Esophagus muscularis mucosa (tissue), 4 donors: ENCODE measurements at regions not wholly inside any gene's neighbourhood (a gene's known extent, or its start where the extent isn't known, plus 50 kb on each side); places are given as distances from the start of the nearest gene placed in this dataset.

Experiments used
- DNase-seq: peaks from one replicate; pipeline ENCODE4 v3.0.0-alpha.2; 2017; ENCODE audit errors: extremely low spot score
- H3K27ac ChIP-seq, 4 donors: fragments of 200-600 bp; sonication (generic); replicated peaks in 1 of 4; 1 replicate in 3 of 4; 2 replicates in 1 of 4; pipeline ENCODE4 v1.5.1; 2016 to 2019; ENCODE audit warnings: mild to moderate bottlenecking in 1 of 4
- H3K27me3 ChIP-seq, 4 donors: fragments of 200-600 bp; sonication (generic); one replicate each; pipeline versions ENCODE4 v1.5.1 to v1.6.0; 2016 to 2019
- H3K36me3 ChIP-seq, 4 donors: fragments of 200-600 bp; sonication (generic); one replicate each; pipeline ENCODE4 v1.5.1; 2016 to 2019
- H3K4me1 ChIP-seq, 4 donors: fragments of 200-600 bp; sonication (generic); one replicate each; pipeline ENCODE4 v1.5.1; 2016 to 2019
- H3K4me3 ChIP-seq, 4 donors: fragments of 200-600 bp; sonication (generic); 1 replicate in 2 of 4; 2 replicates in 2 of 4; pipeline ENCODE4 v1.5.1; 2016 to 2019; ENCODE audit warnings: mild to moderate bottlenecking in 4 of 4, moderate library complexity in 1 of 4
- H3K9me3 ChIP-seq, 4 donors: fragments of 200-600 bp; sonication (generic); 1 replicate in 3 of 4; 2 replicates in 1 of 4; pipeline ENCODE4 v1.5.1; 2016 to 2019
- EP300 ChIP-seq: sonication (generic); formaldehyde crosslinking; IDR thresholded peaks from one replicate; pipeline ENCODE4 v1.6.1; 2017; ENCODE audit warnings: antibody characterized with exemption
- POLR2A ChIP-seq: fragments of 450-650 bp; IDR thresholded peaks from one replicate; pipeline ENCODE4 v1.6.1; 2017; ENCODE audit warnings: antibody characterized with exemption, moderate library complexity, mild to moderate bottlenecking, low read depth
- POLR2AphosphoS5 ChIP-seq, 2 donors: sonication (generic); formaldehyde crosslinking; IDR thresholded peaks; one replicate each; pipeline ENCODE4 v1.6.1; 2017; ENCODE audit warnings: antibody characterized with exemption in 2 of 2
- WGBS: methylation state at CpG from one replicate; pipeline ENCODE4 v1.1.5; 2018; 5-methylcytosine and 5-hydroxymethylcytosine counted together
- intact Hi-C: fragments of 100-400 bp; cut with DNase I; formaldehyde crosslinking; loops from one replicate; pipeline ENCODE4 v1.15.1; 2023
- TF ChIP-seq, protein P1 (sequence below), 3 experiments: fragments of 200-600 bp in 2 of 3; fragments of 450-650 bp in 1 of 3; sonication (generic) in 2 of 3; IDR thresholded peaks; one replicate each; pipeline ENCODE4 v1.5.1; 2017 to 2019; ENCODE audit warnings: antibody characterized with exemption in 3 of 3, mild to moderate bottlenecking in 2 of 3, moderate library complexity in 1 of 3

DNA sequence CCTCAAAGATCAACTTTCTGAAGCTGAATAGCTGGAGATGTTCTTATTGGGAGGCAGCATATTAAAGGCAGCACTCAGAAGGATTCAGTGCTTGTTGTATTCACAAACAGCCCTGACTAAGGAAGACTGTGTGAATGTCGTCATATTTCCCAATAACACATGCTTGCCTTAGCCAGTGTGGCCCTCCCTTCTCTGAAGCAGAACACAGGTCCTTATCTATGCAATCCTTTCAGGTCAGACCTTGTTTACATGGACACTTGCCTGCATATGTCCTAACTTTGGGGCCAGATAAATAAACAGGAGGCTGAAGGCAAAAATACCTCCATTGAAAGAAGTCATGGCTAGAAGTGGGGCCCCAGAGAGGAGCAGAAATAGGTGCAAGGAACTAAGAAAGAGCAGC lies 97.2 kb downstream of the SLC4A3 start:
- Histone ChIP-seq H3K27ac (no peak overlapping the region), H3K9me3 (no peaks in the 10 kb centered on the region), H3K27me3 (no peaks in the 10 kb centered on the region), H3K4me3 (no peak overlapping the region), H3K4me1 (peaks cover 0 to 10% (median 0%) of the 10 kb centered on the region in 4 donors), H3K36me3 (no peaks in the 10 kb centered on the region)
- intact Hi-C loops = no loop called here
- TF ChIP-seq POLR2A (no peak), POLR2AphosphoS5 (IDR thresholded peaks at IDR 0.05) (no peak), EP300 (no peak)
- TF ChIP-seq, protein P1, sequence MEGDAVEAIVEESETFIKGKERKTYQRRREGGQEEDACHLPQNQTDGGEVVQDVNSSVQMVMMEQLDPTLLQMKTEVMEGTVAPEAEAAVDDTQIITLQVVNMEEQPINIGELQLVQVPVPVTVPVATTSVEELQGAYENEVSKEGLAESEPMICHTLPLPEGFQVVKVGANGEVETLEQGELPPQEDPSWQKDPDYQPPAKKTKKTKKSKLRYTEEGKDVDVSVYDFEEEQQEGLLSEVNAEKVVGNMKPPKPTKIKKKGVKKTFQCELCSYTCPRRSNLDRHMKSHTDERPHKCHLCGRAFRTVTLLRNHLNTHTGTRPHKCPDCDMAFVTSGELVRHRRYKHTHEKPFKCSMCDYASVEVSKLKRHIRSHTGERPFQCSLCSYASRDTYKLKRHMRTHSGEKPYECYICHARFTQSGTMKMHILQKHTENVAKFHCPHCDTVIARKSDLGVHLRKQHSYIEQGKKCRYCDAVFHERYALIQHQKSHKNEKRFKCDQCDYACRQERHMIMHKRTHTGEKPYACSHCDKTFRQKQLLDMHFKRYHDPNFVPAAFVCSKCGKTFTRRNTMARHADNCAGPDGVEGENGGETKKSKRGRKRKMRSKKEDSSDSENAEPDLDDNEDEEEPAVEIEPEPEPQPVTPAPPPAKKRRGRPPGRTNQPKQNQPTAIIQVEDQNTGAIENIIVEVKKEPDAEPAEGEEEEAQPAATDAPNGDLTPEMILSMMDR (IDR thresholded peaks at IDR 0.05) = no peak
- peak; percentile 34 for DNase-seq
- 43% methylated on average over 1 of the region's 1 CpG for WGBS

DNA sequence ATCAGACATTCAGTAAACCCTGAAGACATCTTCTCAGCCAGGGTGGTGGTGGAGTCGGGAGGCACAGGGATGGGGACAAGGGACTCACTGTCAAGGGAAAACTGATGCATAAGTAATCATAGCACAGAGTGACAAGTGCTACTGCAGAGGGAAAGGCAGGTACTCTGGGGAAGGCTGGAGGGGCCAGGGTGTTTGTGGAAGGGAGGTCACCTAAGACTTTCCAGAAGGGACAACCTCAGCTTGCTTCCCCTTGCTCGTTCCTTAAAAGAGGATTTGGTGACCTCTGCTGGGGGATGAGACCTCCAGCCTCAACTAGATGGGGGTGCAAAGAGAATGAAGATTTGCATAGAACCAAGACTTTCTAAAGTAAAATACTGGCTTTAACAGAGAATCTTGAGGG lies 99.5 kb downstream of the SLC4A3 start:
- Histone ChIP-seq H3K4me1 (peaks cover 0 to 10% (median 0%) of the 10 kb centered on the region in 4 donors), H3K36me3 (no peaks in the 10 kb centered on the region), H3K27me3 (no peaks in the 10 kb centered on the region), H3K4me3 (no peak overlapping the region), H3K9me3 (no peaks in the 10 kb centered on the region), H3K27ac (no peak overlapping the region)
- intact Hi-C loops = no loop called here
- TF ChIP-seq POLR2AphosphoS5 (IDR thresholded peaks at IDR 0.05) = no peak
- no peak for TF ChIP-seq EP300
- TF ChIP-seq POLR2A = no peak
- TF ChIP-seq, protein P1 (IDR thresholded peaks at IDR 0.05) = no peak
- WGBS = 92% methylated on average over 2 of the region's 2 CpGs
- DNase-seq = peak; percentile 72

DNA sequence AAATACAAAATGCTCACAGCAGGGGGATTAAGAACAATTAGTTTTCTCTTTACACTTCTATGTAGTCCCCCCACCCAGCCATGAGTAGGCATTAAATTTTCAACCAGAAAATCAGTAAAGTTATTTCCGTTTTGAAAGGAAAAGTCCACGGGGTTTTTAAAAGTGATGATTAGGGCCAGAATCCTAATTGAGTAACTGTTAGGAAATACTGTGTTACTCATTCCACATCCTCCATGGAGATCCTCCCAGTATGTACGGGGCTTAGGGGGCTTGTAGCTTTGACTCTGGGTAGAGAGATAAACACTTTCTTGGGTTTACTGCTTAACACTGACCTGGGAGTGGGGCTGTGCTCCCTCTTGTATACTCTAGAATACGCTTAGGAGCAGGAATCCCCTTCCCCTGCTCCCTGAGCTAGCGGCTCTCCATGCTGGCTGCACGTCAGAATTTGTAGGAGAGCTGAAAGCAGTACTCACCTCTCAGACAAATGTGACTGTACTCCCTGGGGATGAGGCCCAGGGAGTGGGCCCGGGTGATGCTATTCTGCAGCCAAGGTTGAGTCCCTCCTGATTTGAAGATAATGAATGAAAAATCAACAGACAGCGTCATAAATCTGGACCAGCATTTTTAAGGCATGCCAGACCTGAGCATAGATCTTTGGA lies 100.5 kb downstream of the SLC4A3 start:
- H3K4me1 ChIP-seq = peaks cover 0 to 10% (median 0%) of the 10 kb centered on the region in 4 donors
- DNase-seq = peak; percentile 90
- no peaks in the 10 kb centered on the region for H3K36me3 ChIP-seq
- intact Hi-C loops = no loop called here
- H3K9me3 ChIP-seq = no peaks in the 10 kb centered on the region
- H3K27ac ChIP-seq = peak overlapping the region in 1 of 4 donors; percentile 37
- no peaks in the 10 kb centered on the region for H3K27me3 ChIP-seq
- no peak overlapping the region for H3K4me3 ChIP-seq
- TF ChIP-seq POLR2A = no peak
- 73% methylated on average over 6 of the region's 8 CpGs for WGBS

DNA sequence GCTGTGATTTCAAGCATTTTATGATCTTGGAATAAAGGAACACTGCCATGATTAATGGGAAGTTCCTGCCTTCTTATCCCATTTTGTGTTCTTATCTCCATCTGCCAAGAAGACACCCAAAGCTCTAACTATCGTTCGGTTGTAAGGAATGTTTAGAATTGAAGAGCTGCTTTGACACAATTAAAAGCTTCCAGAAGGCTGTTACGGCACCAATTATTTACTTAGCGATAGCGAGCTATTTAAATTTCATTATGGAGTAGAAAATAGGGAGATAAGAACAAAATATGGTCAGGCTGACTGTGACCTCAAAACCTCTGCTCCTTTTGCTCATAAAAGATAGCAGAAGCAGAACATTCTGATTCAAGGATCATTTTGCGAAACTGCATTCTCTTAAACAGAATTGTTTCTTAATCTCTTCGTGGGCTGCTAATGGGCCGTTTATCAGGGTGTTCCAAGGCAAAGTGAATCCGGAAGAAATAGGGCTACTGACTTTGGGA lies 101.6 kb downstream of the SLC4A3 start:
- 51% methylated on average over 9 of the region's 9 CpGs for WGBS
- TF ChIP-seq, protein P1 (IDR thresholded peaks at IDR 0.05) = no peak
- TF ChIP-seq POLR2A = no peak
- no peak for TF ChIP-seq POLR2AphosphoS5 (IDR thresholded peaks at IDR 0.05)
- no peak for TF ChIP-seq EP300
- H3K4me3 ChIP-seq = no peak overlapping the region
- intact Hi-C loops = no loop called here
- no peaks in the 10 kb centered on the region for H3K36me3 ChIP-seq
- H3K27ac ChIP-seq = no peak overlapping the region
- DNase-seq = peak; percentile 17
- peaks cover 0 to 7% (median 0%) of the 10 kb centered on the region in 4 donors for H3K4me1 ChIP-seq
- no peaks in the 10 kb centered on the region for H3K9me3 ChIP-seq
- H3K27me3 ChIP-seq = peaks cover 0 to 8% (median 0%) of the 10 kb centered on the region in 4 donors

DNA sequence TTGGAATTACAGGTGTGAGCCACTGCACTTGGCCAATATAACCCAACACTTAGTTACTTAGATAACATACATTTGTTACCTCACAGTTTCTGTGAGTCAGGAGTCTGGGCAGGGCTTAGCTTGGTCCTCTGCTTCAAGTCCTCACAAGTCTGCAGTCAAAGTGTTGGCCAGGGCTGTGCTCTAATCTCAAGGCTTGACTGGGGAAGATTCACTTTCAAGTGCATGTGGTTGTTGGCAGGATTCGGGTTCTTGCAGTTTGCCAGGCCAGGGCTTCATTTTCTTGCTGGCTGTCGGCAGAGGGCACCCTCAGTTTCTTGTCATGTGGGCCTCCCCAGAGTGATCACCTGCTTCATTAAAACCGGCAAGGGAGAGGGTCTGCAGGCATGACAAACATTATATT lies 103.7 kb downstream of the SLC4A3 start:
- intact Hi-C loops = no loop called here
- 73% methylated on average over 3 of the region's 3 CpGs for WGBS
- DNase-seq = peak; percentile 57

More for the DNA sequence above, 103.7 kb downstream of the SLC4A3 start:
- H3K9me3 ChIP-seq = no peaks in the 10 kb centered on the region
- H3K36me3 ChIP-seq = no peaks in the 10 kb centered on the region
- no peaks in the 10 kb centered on the region for H3K4me1 ChIP-seq
- no peak for TF ChIP-seq POLR2A
- TF ChIP-seq POLR2AphosphoS5 (IDR thresholded peaks at IDR 0.05) = no peak
- TF ChIP-seq, protein P1 (IDR thresholded peaks at IDR 0.05) = no peak
- TF ChIP-seq EP300 = no peak
- H3K4me3 ChIP-seq = no peak overlapping the region
- H3K27me3 ChIP-seq = peaks cover 0 to 8% (median 0%) of the 10 kb centered on the region in 4 donors
- H3K27ac ChIP-seq = no peak overlapping the region
